SKM-1 (cell line): ENCODE measurements at regions not wholly inside any gene's neighbourhood (a gene's known extent, or its start where the extent isn't known, plus 50 kb on each side); places are given as distances from the start of the nearest gene placed in this dataset.
"Not testable (repeated sequence)": the region's sequence is repeated elsewhere in the genome, so short reads cannot be mapped to it uniquely, and the experiment has no call there.

Source experiments
- DNase-seq: peaks from one replicate; lab custom pipeline; 2025; ENCODE audit not compliant: unreplicated experiment; lab: John Stamatoyannopoulos, UW

GRCh38 chr1:30229960-30230359 lies 493.4 kb downstream of the MATN1 start:
- no peak for DNase-seq

GRCh38 chr1:30229557-30229956 lies 493.8 kb downstream of the MATN1 start:
- DNase-seq, result no peak

GRCh38 chr1:30226648-30227047 lies 496.7 kb downstream of the MATN1 start:
- DNase-seq, result no peak

- no peak for DNase-seq
Observed at GRCh38 chr1:30225357-30225756, 498.0 kb downstream of the MATN1 start.

GRCh38 chr1:30219675-30220074 lies 503.7 kb downstream of the MATN1 start:
- DNase-seq, result no peak

- no peak for DNase-seq
Observed at GRCh38 chr1:30218438-30218837, 504.9 kb downstream of the MATN1 start.

- DNase-seq, result no peak
Observed at GRCh38 chr1:30216602-30217001, 506.8 kb downstream of the MATN1 start.

GRCh38 chr1:30213936-30214335 lies 509.4 kb downstream of the MATN1 start:
- no peak for DNase-seq

- DNase-seq, result not testable (repeated sequence)
Observed at GRCh38 chr1:30207962-30208361, 515.4 kb downstream of the MATN1 start.

- DNase-seq, result not testable (repeated sequence)
Observed at GRCh38 chr1:30206631-30207030, 516.8 kb downstream of the MATN1 start.

- not testable (repeated sequence) for DNase-seq
Observed at GRCh38 chr1:30204916-30205315, 518.5 kb downstream of the MATN1 start.

- DNase-seq, result no peak
Observed at GRCh38 chr1:30201015-30201414, 522.4 kb downstream of the MATN1 start.

- no peak for DNase-seq
Observed at GRCh38 chr1:30200161-30200560, 523.2 kb downstream of the MATN1 start.

- DNase-seq, result no peak
Observed at GRCh38 chr1:30199563-30199962, 523.8 kb downstream of the MATN1 start.

- no peak for DNase-seq
Observed at GRCh38 chr1:30198795-30199403, 524.5 kb downstream of the MATN1 start.

- no peak for DNase-seq
Observed at GRCh38 chr1:30198451-30198760, 525.0 kb downstream of the MATN1 start.

- DNase-seq, result no peak
Observed at GRCh38 chr1:30197639-30198450, 525.5 kb downstream of the MATN1 start.

- no peak for DNase-seq
Observed at GRCh38 chr1:30196872-30197638, 526.3 kb downstream of the MATN1 start.

GRCh38 chr1:30196457-30196856 lies 526.9 kb downstream of the MATN1 start:
- no peak for DNase-seq

- no peak for DNase-seq
Observed at GRCh38 chr1:30195424-30196134, 527.8 kb downstream of the MATN1 start.

- DNase-seq, result no peak
Observed at GRCh38 chr1:30194741-30195423, 528.5 kb downstream of the MATN1 start.
